Effector memory CD4-positive, alpha-beta T cell (primary cell): ENCODE measurements at regions not wholly inside any gene's neighbourhood (a gene's known extent, or its start where the extent isn't known, plus 50 kb on each side); places are given as distances from the start of the nearest gene placed in this dataset.

Source experiments
- DNase-seq, 3 donors: peaks; one replicate each; pipeline ENCODE4 v3.0.0-alpha.2; 2020
- H3K27ac ChIP-seq: 2 replicates; pipeline ENCODE4 v1.7.0; 2013; ENCODE audit warnings: mild to moderate bottlenecking, low read length, moderate library complexity; ENCODE audit not compliant: insufficient read depth, poor library complexity, severe bottlenecking
- H3K27me3 ChIP-seq: replicated peaks from 2 replicates; pipeline ENCODE4 v1.7.0; 2013; ENCODE audit warnings: mild to moderate bottlenecking, low read length; ENCODE audit not compliant: insufficient read depth, control insufficient read depth, poor library complexity, severe bottlenecking
- H3K36me3 ChIP-seq: 2 replicates; pipeline ENCODE4 v1.7.0; 2013; ENCODE audit warnings: mild to moderate bottlenecking, low read length, moderate library complexity; ENCODE audit not compliant: control insufficient read depth, insufficient read depth
- H3K4me1 ChIP-seq: 2 replicates; pipeline ENCODE4 v1.7.0; 2013; ENCODE audit warnings: low read length, mild to moderate bottlenecking; ENCODE audit not compliant: control insufficient read depth, insufficient read depth, poor library complexity, severe bottlenecking
- H3K4me3 ChIP-seq: 2 replicates; pipeline ENCODE4 v1.7.0; 2013; ENCODE audit warnings: low read length, low read depth, mild to moderate bottlenecking; ENCODE audit not compliant: insufficient read depth, poor library complexity, severe bottlenecking
- H3K9me3 ChIP-seq: 2 replicates; pipeline ENCODE4 v1.7.0; 2013; ENCODE audit warnings: mild to moderate bottlenecking, low read length, moderate library complexity; ENCODE audit not compliant: control insufficient read depth

DNA sequence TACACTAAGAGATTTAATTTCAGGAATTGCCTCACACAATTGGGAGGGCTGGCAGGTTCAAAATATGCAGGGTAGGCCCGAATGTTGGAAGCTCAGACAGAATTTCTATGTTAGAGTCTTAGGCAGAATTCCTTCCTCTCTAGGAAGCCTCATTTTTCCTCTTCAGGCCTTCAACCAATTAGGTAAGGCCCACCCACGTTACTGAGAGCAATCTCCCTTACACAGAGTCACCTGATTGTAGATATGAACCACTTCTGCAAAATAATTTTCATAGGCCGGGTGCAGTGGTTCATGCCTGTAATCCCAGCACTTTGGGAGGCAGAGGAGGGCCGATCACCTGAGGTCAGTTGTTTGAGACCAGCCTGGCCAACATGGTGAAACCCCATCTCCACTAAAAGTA, 50.2 kb upstream of the HIVEP1 start:
- no peaks in the 10 kb centered on the region for H3K9me3 ChIP-seq
- no peaks in the 10 kb centered on the region for H3K36me3 ChIP-seq

DNA sequence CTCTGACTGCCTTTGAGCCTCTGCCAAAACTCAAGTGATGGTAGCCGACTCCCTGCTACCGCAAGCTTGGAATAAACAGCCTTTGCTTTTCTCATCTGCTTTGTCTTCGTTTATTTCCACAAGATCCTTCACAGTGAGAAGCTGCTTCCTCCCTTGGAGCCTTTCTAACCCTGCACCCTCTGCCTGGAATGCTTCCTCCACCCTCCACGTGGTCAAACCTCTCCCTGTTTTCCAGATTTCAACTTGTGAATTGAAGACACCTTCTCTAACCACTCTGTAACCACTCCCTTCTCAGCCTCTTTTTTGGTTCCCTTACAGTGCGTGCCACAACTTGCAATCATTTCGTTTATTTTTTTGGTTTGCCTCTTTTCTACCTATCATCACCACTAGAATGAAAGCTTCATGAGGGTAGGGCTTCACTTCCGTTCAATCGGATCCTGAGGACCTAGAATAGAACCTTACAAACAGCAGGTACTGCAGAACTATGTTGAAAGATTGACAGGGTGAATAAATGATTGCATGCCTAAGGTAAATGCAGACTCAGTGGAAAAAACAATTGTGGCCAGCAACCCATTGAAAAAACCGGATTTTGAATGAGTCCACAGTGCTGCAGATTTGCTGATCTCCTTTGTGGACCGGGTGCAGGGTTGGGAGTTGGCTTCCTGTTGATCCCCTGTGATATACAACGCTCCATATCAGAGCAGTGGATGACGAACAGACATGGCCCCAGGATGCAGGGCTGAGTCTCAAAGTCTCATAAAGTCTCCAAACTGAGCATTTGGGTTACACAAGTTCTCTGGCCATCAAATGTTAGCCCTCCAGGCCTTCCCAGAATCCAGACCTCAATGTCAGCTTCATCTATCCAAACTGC, 51.0 kb upstream of the HIVEP1 start:
- no peaks in the 10 kb centered on the region for H3K27me3 ChIP-seq
- no peak overlapping the region for H3K27ac ChIP-seq
- DNase-seq = no peak
- no peak overlapping the region for H3K4me3 ChIP-seq
- no peaks in the 10 kb centered on the region for H3K4me1 ChIP-seq
- no peaks in the 10 kb centered on the region for H3K9me3 ChIP-seq
- no peaks in the 10 kb centered on the region for H3K36me3 ChIP-seq

More for the DNA sequence above, 50.2 kb upstream of the HIVEP1 start:
- Histone ChIP-seq H3K4me1 (no peaks in the 10 kb centered on the region), H3K4me3 (no peak overlapping the region), H3K27me3 (no peaks in the 10 kb centered on the region), H3K27ac (no peak overlapping the region)
- DNase-seq = no peak

DNA sequence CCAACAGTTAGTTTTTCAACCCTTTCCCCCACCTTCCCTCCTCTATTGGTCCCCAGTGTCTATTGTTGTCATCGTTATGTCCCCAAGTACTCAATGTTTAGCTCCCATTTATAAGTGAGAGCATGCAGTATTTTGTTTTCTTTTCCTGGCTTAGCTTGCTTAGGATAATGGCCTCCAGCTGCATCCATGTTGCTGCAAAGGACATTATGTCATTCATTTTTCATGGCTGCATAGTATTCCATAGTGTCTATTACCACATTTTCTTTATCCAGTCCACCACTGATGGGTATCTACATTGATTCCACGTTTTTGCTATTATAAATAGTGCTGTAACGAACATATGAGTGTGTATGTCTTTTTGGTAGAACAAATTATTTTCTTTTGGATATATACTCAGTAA, 55.3 kb upstream of the HIVEP1 start:
- Histone ChIP-seq H3K9me3 (no peaks in the 10 kb centered on the region), H3K4me3 (no peak overlapping the region), H3K27me3 (no peaks in the 10 kb centered on the region), H3K4me1 (no peaks in the 10 kb centered on the region), H3K36me3 (no peaks in the 10 kb centered on the region), H3K27ac (no peak overlapping the region)
- DNase-seq = no peak

DNA sequence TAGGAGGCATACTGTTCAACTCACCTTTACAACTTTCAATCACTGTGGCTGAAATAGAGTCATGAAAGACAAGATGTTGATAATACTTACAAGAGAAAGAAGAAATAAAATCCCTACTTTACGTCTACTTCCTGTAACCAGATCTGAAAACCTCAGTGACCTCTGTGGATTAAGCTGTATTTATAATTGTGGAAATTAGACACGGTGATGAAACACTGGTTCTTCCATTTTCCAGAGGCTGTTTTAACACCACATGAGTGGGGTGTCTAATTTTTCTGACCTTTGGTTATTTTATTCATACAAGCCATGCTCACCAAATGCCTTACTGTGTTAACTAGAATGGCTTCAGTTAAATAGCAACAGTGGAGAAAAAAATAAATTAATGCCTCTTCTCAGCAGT, 58.5 kb upstream of the HIVEP1 start:
- no peak for DNase-seq
- Histone ChIP-seq H3K36me3 (no peaks in the 10 kb centered on the region), H3K4me3 (no peak overlapping the region), H3K4me1 (no peaks in the 10 kb centered on the region), H3K9me3 (no peaks in the 10 kb centered on the region), H3K27me3 (no peaks in the 10 kb centered on the region), H3K27ac (no peak overlapping the region)

DNA sequence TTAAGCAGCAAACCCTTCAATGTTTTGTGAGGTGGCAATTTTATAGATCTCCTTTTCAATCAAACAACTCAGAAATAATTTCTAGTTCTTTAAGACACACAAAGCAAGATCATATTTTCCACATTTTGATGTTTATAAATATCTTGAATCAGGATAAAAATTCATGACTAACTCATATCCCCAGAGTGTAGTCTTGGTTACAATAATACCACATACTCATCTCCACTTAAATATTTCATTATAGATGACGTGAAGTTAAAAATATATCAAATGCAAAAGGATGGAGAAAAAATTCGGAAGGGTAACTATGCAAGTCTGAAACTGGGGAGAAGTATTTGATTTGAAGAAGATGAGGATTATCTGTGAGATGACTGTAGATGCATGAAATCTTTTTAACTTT, 59.8 kb upstream of the HIVEP1 start:
- H3K4me1 ChIP-seq = no peaks in the 10 kb centered on the region
- no peak for DNase-seq
- no peak overlapping the region for H3K4me3 ChIP-seq
- no peaks in the 10 kb centered on the region for H3K27me3 ChIP-seq
- H3K27ac ChIP-seq = no peak overlapping the region
- no peaks in the 10 kb centered on the region for H3K9me3 ChIP-seq
- H3K36me3 ChIP-seq = no peaks in the 10 kb centered on the region

DNA sequence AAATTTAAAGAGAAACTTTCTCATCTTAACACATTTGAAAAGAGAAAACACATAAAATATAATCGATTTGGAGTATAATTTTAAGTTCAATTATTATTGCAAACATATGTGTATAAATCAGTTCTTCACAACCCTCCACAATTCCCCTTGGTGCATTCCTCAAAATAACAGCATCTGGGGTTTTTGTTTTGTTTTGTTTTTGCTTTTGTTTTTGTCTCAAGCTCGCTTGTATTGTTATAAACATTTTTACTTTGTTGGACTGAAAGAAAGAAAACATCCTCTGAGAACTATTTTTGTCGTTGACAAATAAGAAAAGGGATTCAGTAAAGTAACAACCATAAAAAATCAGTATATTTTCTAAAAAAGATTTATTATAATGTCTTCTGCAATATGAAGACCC, 60.2 kb upstream of the HIVEP1 start:
- H3K4me1 ChIP-seq = no peaks in the 10 kb centered on the region
- no peak for DNase-seq
- no peaks in the 10 kb centered on the region for H3K36me3 ChIP-seq
- H3K27ac ChIP-seq = no peak overlapping the region
- no peaks in the 10 kb centered on the region for H3K9me3 ChIP-seq
- no peaks in the 10 kb centered on the region for H3K27me3 ChIP-seq
- H3K4me3 ChIP-seq = no peak overlapping the region

DNA sequence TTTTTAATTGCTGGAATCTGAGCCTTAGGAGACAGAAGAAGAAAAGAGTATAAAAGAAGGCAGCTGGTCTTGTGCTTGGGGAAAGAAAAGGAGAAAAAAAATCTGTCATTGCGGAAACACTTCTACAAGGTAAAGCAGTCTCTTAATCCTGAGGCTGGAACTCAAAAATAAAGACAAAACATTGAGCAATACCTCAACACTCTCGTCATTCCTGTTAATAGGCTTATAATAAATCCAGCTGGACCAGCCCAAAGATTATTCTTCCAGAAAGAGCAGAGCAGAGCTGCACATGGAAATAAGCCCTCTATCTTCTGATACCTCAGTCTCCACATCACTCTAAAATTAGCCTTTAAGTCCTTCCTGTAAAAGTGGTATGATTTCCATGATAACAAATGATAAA, 62.0 kb upstream of the HIVEP1 start:
- Histone ChIP-seq H3K9me3 (no peaks in the 10 kb centered on the region), H3K27ac (no peak overlapping the region), H3K36me3 (no peaks in the 10 kb centered on the region), H3K27me3 (no peaks in the 10 kb centered on the region), H3K4me1 (no peaks in the 10 kb centered on the region), H3K4me3 (no peak overlapping the region)
- no peak for DNase-seq

DNA sequence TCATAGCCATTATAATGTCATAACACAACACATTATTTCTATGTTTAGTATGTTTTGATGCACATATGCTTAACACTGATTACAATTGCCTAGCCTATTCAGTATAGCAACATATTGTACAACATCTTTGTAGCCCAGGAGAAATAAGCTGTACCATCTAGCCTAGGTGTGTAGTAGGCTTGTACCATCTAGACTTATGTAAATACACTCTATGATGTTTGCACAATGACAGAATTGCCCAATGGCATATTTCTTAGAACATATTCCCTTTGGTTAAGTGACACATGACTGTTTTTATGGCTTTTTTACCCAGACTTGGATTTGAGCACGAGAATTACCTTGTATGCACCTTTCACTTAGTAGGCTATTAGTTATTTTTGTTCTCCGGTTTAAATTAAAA, 64.5 kb upstream of the HIVEP1 start:
- Histone ChIP-seq H3K9me3 (no peaks in the 10 kb centered on the region), H3K36me3 (no peaks in the 10 kb centered on the region), H3K27me3 (no peaks in the 10 kb centered on the region), H3K4me3 (no peak overlapping the region), H3K27ac (no peak overlapping the region), H3K4me1 (no peaks in the 10 kb centered on the region)
- no peak for DNase-seq

DNA sequence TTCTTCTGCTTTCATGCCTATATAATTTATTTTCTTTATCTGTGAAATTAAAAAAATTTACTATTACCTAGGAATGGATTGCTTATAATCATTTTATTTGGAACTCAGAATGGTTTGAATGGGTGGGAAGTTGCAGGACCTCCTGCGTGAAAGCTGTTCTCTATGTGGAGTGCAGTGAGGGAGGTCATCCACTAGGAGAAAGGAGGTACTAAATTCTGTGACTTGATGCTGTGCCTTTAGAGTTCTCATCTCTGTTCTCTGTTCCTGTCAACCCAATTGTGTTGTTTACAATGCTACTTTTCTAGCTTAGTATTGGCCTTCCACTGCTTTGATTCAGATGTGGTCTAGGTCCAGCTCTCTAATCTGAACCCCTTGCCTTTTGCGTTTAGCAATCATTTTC, 65.0 kb upstream of the HIVEP1 start:
- no peak overlapping the region for H3K27ac ChIP-seq
- H3K4me3 ChIP-seq = no peak overlapping the region
- H3K4me1 ChIP-seq = no peaks in the 10 kb centered on the region
- DNase-seq = no peak
- no peaks in the 10 kb centered on the region for H3K9me3 ChIP-seq
- no peaks in the 10 kb centered on the region for H3K36me3 ChIP-seq
- no peaks in the 10 kb centered on the region for H3K27me3 ChIP-seq

DNA sequence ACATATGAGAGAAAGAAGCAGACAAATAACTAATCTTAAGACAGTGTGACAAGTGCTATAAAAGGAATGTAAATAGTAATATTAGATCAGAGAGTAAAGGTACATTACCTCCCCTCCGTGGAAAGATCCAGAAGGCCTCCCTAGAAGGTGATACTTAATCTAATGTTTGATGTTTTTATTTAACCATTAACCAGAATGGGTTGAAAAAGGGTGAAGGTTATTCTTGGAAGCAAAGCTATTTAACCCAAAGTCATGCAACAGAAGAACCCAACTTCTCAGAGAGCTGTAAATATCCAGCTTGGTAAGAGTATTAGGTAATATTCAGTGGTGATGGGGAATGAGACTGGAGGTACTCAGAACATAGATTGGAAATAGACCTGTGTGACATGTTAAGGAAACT, 68.0 kb upstream of the HIVEP1 start:
- H3K27me3 ChIP-seq = no peaks in the 10 kb centered on the region
- H3K27ac ChIP-seq = no peak overlapping the region
- H3K9me3 ChIP-seq = no peaks in the 10 kb centered on the region
- no peaks in the 10 kb centered on the region for H3K36me3 ChIP-seq
- DNase-seq = no peak
- no peaks in the 10 kb centered on the region for H3K4me1 ChIP-seq
- no peak overlapping the region for H3K4me3 ChIP-seq
